Activated CD8-positive, alpha-beta memory T cell treated with anti-CD3 and anti-CD28 coated beads for 24 hours (primary cell): ENCODE measurements at regions not wholly inside any gene's neighbourhood (a gene's known extent, or its start where the extent isn't known, plus 50 kb on each side); places are given as distances from the start of the nearest gene placed in this dataset.

Experiments
- DNase-seq: peaks from one replicate; pipeline ENCODE4 v3.0.0-alpha.2; 2020

DNA sequence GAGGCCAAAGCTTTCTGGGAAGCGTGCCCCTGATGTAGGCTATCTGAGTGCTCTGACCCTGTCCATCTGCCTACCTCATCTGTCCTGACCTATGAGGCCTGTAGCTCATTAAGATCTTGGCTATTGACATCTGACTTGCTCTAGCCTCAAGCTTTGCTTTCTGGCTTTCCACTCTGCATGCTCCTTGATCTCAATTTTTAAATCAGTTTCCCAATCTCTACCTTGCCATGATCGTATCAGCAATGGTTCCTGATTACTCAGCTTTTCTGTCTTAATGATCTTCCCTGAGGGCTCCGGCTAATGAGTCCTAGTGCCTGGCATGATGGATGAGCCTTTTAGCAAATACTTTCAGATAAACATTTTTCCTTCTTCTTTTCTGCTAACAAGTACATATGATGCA is 262.0 kb downstream of the NDFIP2 start:
- DNase-seq, result no peak

DNA sequence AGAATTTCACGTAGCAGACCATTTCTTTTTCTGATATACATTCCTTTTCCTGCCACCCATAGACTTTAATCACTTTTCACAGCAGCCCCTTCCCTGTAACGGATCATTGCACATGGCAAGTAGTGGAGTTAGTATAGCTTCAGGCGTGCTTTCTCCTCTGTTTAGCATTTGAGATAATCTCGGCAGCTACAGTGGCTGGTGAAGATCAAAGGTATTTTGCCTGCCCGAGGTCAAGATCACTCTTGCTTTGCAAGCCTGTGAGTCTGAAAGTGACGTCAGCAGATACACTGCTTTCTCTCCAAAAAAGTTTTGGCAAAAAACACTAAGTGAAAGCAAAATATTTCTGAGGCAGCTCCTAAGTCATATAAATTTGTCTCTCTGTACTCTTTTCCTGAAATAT is 260.0 kb downstream of the NDFIP2 start:
- DNase-seq, result no peak

DNA sequence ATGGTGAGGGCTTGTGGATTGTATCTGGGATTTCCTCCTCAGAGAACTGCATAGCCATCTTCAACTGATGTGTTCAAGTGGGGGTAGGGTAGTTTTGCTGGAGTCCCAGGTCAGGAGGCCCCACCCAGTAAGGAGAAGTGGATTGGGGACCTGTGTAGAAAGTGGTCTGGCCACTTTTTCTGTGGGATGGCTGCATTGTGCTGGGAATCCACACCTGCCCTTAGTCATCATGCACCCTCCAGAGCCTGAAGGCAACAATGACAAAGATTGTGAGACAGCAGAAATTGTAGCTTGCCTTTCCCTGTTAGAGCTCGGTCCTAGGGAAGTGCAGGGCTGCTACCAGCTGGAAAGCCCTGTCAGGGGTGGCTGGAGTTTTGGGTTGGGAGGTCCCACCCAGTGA is 255.4 kb downstream of the NDFIP2 start:
- DNase-seq, result no peak

DNA sequence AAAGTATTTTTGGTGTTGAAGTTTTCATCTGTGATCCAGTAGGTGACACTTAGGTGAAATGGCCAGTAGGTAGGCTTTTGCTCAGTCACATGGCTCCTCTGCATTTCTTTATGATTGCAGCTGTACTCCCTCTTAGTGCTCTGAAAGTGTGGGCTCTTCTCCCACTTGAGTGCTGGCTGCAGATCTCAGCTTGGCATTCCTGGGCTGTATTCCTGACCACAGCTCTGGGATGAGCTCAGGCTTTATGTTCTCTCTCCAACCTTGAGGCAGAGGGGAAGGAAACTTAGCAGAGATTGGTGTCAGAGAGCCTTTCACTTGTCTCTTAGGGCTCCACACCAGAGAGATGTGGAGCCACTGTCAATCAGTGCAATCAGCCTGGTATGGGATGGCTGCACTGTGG is 254.3 kb downstream of the NDFIP2 start:
- no peak for DNase-seq

DNA sequence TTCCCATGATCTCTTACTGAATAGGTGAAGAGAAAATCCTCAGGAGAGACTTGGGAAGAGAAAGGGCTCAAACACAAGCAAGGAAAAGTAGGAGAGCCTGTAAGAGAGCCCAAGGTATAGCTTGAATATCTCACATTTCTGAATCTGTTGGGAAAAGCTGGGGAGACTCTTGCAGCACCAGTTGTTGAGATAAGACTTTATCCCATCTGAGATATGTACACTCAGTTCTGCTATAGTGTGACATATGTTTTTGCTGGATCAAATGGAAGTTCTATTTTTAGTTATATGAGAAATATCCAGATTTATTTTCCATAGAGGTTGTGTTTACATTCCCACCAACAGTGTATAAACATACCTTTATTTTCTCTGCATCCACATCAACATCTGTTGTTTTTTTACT is 246.1 kb downstream of the NDFIP2 start:
- DNase-seq, result no peak

DNA sequence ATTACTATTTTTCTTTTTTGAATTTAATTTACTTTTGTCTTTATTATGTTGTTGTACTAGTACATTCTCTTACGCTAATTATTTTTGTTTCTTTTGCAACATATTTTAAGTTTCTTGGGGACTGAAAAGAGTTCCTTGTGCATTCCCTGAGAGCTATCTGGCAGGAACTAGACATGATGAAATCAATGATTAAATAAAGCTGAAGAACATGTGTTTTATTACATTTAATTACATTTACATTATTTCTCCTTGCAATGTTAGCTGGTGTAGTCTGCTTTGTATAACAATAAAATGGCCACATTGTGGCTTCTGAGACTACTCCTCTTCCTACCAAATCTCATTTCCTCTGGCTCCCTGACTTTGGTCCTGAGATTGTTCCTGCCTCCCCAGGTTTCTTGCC is 244.9 kb downstream of the NDFIP2 start:
- DNase-seq, result no peak

DNA sequence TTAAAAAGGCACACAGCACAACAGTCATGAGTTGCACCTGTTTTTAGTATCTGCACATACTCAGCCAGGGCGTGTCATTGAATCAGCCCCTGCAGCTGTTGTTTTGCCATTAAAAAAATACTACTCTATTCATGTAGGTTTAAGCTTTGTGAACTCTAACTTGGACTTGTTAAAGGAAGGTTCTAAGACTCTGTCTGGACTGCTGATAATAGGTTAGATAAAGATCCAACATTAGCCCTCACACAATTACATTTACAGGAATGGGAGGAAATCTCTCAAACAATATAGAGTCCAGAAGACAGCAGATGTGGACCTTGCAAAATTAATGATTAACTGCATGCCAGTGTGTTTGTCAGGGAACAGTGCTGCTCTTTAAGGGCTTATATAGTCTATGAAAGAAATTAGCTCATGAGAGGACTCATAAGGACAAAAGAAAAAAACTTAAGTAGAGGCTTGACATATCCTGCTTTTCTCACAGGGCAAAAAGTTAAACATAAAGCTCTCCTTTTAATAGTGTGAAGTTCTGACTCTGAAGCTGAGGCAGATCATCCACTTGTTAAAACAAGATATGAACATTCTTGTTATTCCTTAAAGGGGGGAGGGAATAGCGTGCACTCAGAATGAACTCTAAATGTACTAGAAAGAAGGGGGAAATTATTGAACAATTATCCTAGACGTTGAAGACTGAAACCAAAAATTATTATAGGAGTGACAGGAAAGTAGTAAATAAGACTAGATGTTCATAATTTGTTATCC is 243.6 kb downstream of the NDFIP2 start:
- DNase-seq, result no peak

DNA sequence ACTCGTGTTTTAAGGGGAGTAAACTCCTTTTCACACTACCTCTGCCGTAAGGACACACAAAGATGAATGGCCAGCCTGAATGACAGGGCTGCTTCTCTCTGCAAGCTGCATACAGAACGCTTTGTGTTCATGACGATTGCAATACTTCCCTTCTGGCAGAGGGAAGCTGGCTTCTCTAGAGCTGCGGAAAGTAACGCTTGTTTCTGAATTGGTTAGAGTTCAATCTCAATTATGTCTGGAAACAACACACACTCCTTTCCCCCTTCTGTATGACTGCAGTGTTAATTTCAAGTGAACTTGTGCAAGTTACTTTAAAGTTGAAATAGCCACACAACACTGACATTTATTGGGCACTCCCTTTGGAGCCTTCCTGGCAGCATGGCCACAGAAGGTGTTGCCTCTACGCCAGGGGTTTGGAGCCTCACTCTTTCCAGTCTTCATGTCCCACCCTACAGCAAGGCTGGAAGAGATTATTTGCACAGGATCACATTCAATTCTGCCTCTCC is 242.6 kb downstream of the NDFIP2 start:
- DNase-seq, result no peak

DNA sequence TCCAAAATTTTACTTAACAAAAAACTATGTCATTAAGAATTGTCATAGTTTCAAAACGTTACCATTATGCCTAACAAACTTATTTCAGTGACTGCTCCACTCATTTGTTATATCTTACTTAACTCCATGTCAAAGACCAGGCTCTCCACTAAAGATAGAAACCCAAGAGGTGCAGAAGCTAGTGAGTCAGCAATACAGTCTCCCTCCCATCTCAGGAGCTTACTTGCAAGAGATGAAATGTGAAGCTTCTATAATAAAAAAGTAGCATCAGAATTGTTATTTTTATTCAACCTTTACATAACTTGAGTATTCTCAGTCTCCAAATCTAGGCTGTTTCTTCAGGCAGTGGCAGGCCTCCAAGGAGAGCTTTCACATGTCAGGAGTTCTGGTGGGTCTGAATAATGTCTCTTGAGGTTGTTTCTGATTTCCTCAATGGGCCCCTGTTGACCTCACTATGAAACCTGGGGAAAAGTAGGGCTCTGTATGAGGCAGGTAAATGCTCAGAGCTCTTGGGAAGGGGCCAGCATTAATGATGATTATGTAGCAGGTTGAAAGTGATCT is 242.0 kb downstream of the NDFIP2 start:
- DNase-seq, result no peak

DNA sequence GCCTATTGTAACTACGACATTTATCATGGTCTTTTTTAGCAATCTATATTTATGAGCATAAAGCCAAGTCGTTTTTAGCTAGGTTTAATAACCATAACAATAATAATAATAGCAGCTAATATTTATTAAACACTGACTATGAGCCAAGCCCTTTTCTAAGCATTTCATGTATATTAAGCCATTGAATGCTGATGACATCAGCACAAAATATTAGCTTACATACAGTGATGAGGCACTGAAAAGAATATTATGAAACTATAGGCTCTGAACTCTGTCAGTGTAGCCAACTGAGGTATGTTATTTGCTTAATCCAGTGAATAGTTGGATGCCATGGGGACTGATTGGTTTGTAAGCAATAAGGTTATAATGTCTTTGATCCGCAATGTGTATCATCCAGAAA is 235.2 kb downstream of the NDFIP2 start:
- DNase-seq, result no peak

DNA sequence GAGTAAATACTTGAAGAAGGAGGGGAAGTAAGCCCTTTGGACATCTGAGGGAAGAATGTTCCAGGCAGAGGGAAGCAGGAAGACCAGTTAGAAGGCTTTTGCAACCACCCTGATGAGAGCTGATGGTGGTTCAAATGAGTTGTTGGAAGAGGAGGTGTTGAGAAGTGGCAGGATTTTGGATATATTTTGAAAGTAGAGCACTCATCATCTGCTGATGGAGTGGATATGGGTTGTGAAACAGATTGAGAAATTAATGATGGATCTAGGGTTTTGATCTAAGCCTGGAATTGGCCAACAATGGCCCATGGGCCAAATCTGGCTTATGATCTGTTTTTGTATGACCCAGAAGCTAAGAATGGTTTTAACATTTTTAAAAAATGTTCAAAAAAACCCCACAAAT is 230.7 kb downstream of the NDFIP2 start:
- DNase-seq, result no peak

DNA sequence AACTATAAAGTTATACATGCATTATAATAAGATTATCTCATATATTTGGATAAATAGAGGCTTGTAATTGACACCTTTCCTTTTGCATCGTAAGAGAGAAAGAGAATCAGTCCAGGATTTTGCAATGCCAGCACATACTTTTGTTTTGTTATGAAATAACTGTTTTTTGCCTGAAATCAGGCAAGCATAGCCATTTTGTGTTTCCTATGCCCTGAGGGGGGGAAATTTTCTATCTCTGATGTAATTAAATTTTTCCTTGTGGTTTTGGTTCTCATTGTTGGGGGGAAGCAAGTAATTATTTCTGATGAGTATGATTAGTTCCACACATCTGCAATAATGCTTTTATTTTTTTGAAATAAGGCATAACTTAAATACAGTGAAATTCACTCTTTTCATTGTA is 229.4 kb downstream of the NDFIP2 start:
- no peak for DNase-seq

DNA sequence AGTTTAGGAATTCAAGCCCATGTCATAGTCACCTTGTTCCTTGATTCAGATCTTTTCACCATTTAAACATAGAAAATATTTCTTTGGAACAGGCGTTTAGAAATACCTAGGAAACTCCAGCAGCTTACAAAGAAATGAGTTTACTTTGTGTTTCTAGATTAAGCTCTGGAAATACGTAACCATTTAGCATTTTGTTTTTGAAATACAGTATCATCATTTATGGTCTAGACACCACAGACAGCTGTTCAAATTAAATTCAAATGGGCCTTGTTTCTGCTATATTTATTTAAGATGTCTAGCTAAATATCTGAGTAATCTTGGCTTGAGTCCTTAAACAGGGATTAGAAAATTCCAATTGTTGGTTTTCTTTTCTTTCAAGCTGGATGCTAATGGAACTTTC is 228.5 kb downstream of the NDFIP2 start:
- DNase-seq, result no peak

DNA sequence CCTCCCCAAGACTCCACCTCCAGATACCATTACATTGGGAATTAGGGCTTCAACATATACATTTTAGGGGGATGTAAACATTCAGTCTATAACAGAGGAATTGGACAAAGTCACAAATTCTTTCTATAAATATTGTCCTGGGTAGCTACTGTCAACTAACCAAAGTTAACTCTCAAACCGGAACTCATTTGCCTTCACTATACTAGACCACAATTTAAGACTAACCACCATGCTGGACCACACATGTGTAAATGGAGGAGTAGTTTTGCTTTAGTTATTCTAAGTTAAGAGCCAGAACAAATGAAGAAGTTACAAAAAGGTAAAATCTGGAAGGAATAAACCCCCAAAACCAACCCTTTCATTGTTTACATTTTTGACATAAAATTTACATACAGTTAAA is 222.8 kb downstream of the NDFIP2 start:
- no peak for DNase-seq

DNA sequence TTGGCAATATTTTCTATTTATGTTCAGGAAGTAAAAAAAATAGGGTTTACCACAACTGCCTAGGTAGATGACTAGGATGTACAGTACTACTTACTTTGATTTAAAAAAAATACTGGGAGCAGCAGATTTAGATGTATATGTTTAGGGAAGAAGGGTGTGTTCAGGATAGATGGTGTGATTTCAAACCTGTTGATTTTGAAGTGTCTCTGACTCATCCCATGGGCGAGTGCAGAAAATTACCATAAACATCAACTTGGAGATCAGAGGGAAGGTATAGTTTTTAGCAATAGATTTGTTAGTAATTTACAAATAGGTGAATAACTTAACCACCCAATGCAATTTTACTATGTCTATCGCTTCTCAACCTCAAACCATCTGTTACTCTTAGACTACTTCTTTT is 214.8 kb downstream of the NDFIP2 start:
- no peak for DNase-seq

DNA sequence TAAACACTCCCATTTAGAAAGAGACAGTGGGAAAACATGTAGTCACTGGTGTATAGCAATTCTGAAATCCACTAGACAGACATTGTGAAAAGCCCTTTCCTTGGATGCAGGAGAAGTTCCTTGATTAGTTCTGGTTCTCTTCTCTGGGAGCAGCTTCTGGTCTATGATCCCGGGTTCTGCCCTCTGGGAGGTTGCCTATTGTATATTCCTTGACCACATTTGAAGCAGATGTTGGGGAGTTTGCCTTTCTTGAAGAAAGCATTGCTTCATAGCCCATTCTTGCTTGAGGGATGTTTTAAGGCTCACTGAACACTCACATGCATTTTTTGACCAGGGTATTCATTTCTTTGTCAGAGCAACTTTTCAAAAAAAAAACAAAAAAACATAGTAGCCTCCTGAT is 211.9 kb downstream of the NDFIP2 start:
- no peak for DNase-seq

DNA sequence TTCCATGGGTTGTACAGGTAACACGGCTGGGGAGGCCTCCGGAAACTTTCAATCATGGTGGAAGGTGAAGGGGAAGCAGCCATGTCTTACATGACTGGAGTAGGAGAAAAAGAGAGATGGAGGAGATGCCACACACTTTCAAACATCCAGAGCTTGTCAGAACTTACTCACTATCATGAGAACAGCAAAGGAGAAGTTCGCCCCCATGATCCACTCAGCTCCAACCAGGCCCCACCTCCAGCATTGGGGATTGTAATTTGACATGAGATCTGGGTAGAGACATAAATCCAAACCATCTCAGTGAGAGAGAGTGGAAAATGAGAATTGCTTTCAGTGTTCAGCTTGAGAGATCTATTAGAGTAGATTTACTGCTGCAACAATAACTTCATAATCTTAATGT is 210.9 kb downstream of the NDFIP2 start:
- DNase-seq, result no peak

DNA sequence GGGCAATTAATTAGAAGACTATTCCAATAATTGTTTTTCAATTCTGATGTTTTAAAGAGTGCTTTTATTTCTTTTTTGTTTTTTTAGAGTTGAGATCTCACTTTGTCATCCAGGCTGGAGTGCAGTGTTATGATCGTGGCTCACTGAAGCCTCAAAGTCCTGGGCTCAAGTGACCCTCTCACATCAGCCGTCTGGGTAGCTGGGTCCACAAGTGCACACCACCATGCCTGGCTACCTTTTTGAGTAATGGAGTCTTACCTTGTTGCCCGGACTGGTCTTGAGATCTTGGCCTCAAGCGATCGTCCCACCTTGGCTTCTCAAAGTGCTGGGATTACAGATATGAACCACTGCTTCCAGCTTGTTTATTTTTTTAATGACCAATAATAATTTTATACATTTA is 207.8 kb downstream of the NDFIP2 start:
- DNase-seq, result no peak

DNA sequence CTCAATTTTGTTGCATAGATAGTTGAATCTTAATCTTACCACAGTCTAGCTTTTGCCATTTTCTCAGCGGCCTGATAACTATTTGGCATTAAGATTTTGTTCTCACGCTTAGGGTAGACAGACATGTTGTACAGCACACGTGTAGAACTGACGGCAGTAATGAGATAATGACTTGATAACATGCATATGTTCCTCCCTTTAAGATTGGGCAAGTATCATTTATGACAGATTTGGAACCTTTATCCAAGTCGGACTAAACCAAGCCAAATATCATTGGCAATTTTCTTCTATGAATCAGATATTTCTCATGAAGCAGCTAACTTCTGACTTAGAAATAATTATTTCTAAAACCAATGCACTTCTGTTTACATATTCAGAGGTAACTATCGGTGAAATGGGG is 205.5 kb downstream of the NDFIP2 start:
- no peak for DNase-seq

DNA sequence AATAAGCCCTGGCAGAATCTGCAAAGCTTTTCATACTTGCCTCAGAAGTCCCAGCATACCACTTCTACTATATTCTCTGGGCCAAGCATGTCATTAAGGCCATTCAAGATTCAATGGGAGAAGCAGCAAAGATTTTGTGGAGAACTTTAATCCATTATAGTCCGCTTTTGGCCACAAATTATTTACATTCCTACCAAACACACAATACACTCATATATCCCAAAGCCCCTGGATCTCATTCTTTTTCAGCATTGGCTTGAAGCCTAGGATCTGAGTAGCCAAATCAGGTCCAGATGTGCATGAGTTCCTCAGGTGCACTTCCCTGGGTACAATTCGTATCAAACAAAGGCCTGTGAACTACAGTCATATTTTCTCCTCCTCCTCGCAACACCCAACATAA is 203.4 kb downstream of the NDFIP2 start:
- no peak for DNase-seq

DNA sequence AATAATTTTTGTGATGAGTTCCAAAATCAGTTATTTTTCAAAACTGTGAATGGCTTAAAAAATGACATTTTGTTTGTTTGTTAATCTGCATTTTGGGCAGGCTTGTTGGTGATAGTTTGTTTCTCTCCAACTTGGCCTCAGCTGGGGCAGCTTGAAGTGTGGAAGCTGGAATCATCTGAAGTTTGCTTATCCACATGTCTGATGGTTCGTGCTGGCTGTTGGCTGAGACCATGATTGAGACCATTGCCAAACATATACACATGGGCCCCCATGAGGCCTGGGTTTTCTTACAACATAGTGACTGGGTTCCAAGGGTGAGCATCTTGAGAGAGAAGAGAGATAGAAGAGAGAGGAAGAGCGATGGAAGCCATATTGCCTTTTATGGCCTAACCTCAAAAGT is 201.2 kb downstream of the NDFIP2 start:
- DNase-seq, result no peak

DNA sequence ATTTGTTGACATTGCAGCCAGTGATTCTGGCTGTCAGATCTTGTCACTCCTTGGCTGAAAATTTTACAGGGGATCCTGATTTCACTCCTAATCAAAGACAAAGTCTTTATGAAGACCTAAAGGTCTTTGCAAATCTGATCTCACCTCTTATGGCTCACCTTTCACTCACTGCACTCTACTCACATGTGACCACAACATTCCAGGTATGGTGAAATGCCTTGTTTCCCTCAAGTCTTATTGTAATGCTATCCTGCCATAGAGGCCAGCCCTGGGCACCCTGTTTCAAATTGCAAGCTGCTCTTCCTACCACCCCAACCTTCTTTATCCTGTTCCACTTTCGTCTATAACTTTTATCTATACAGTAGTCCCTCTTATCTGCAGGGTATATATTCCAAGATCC is 200.1 kb downstream of the NDFIP2 start:
- DNase-seq, result no peak

DNA sequence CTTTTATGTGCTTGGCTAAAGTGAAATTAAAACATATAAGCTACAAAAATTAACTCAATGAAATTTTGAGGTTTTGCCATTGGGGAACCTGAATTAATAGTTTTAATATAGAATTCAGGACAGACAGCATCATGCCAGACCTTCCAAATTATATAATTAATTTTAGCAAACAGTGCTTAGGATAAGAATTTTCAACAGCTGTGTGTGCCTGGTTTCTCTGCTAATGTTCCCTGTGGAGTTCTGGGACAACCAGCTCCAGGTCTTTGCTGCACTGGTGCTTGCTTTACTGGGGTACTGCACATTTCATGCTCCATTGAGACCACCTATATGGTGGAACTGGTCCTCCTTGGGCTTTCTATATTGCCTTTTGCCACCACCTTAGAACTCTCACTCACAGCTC is 199.5 kb downstream of the NDFIP2 start:
- no peak for DNase-seq

DNA sequence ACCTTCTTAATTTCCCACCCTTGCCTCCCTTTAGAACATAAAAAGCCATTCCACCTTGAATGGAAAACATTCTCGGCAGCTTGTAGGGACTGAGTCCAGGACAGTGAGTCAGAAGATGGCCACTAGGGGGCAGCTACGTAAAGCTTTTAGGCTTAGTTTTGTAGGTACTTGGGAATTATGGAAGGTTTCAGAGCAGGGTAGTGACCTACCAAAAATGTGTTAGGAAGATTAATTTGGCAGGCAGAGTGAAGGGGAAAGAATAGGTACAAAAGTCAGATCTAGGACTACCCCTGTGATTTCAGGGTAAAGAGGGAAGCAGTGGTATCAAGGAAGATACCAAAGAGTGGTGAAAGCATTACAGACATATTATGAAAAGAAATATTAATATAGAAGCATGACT is 198.4 kb downstream of the NDFIP2 start:
- no peak for DNase-seq

DNA sequence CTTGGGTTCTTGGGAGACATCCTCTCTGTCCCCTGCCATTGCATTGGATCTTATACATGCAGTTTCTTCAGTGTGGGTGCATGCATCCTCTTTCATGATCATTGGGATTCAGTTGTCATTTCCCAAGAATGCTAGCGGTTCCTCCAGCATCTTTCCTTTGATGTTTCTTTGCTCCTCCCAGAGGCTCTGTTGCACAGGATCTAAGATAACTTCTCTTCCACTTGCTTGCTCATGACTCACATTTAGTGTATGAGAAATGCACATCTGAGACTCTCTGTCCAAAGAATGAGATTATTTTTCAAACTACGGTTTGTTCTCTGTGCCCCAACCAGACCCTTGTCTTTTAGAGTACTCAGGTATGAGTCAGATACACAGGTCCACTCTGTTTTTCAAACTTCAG is 197.1 kb downstream of the NDFIP2 start:
- DNase-seq, result no peak
